B cell (primary cell): ENCODE measurements at regions not wholly inside any gene's neighbourhood (a gene's known extent, or its start where the extent isn't known, plus 50 kb on each side); places are given as distances from the start of the nearest gene placed in this dataset.

Experiments used
- ATAC-seq: fragments of 200-7000 bp; cut with Tn5 transposase; one replicate; pipeline ENCODE4 v1.10.0; 2021; ENCODE audit warnings: low read depth, mild to moderate bottlenecking, moderate number of reproducible peaks, moderate library complexity
- CTCF ChIA-PET: fragments of 350-600 bp; sonication (Branson Sonifier 250); formaldehyde crosslinking; loops from one replicate; lab custom pipeline; 2021; ENCODE audit warnings: antibody characterized with exemption, inconsistent platforms; lab: Charles Lee
- POLR2A ChIA-PET: fragments of 350-600 bp; sonication (Branson Sonifier 250); formaldehyde crosslinking; loops from one replicate; lab custom pipeline; 2021; ENCODE audit warnings: antibody characterized with exemption; lab: Charles Lee
- DNase-seq: peaks from one replicate; pipeline ENCODE4 v3.0.0; 2013
- H2AFZ ChIP-seq: 2 replicates; pipeline ENCODE4 v1.6.1; 2012; ENCODE audit warnings: mild to moderate bottlenecking, low read depth, low read length; ENCODE audit not compliant: insufficient read depth, poor library complexity, severe bottlenecking
- H3K27ac ChIP-seq, 2 donors: 1 replicate in 1 of 2; 2 replicates in 1 of 2; pipeline ENCODE4 v1.5.1; 2012 to 2013; ENCODE audit warnings: low read length in 2 of 2, mild to moderate bottlenecking in 2 of 2, moderate library complexity in 1 of 2
- H3K27me3 ChIP-seq, 4 experiments: fragments of 200-600 bp in 1 of 4; sonication (generic) in 1 of 4; replicated peaks in 1 of 4; 1 replicate in 2 of 4; 2 replicates in 2 of 4; pipeline versions ENCODE4 v1.6.1 to v1.7.0; 2013 to 2016; ENCODE audit warnings: low read length in 3 of 4, mild to moderate bottlenecking in 2 of 4, mixed read lengths in 1 of 4, moderate library complexity in 1 of 4; ENCODE audit not compliant: insufficient read depth in 4 of 4, control insufficient read depth in 3 of 4; ENCODE audit errors: control extremely low read depth in 1 of 4
- H3K36me3 ChIP-seq, 2 experiments: replicated peaks in 1 of 2; 1 replicate in 1 of 2; 2 replicates in 1 of 2; pipeline versions ENCODE4 v1.6.1 to v1.7.1; 2013; ENCODE audit warnings: low read length in 1 of 2; ENCODE audit not compliant: insufficient read depth in 2 of 2, control insufficient read depth in 1 of 2; ENCODE audit errors: control extremely low read depth in 1 of 2, extremely low read depth in 1 of 2
- H3K4me1 ChIP-seq, 2 donors: fragments of 200-600 bp in 1 of 2; sonication (generic) in 1 of 2; 1 replicate in 1 of 2; 2 replicates in 1 of 2; pipeline versions ENCODE4 v1.5.1 to v1.6.1; 2013 to 2017; ENCODE audit warnings: low read length in 2 of 2; ENCODE audit not compliant: control insufficient read depth in 2 of 2, insufficient read depth in 2 of 2
- H3K4me2 ChIP-seq: replicated peaks from 2 replicates; pipeline ENCODE3; 2012; ENCODE audit warnings: mild to moderate bottlenecking, low read depth, low read length; ENCODE audit not compliant: poor library complexity, severe bottlenecking
- H3K4me3 ChIP-seq, 5 experiments: fragments of 200-600 bp in 1 of 5; sonication (generic) in 1 of 5; 1 replicate in 3 of 5; 2 replicates in 2 of 5; pipeline versions ENCODE4 v1.5.1 to v1.7.0; 2011 to 2016; ENCODE audit warnings: low read length in 4 of 5, mild to moderate bottlenecking in 4 of 5, low read depth in 2 of 5, control low read depth in 1 of 5, moderate library complexity in 1 of 5; ENCODE audit not compliant: insufficient read depth in 1 of 5; ENCODE audit errors: control extremely low read depth in 1 of 5, extremely low read depth in 1 of 5
- H3K79me2 ChIP-seq: fragments of 200-600 bp; sonication (generic); one replicate; pipeline ENCODE4 v1.6.0; 2016; ENCODE audit warnings: low read length; ENCODE audit not compliant: control insufficient read depth, insufficient read depth
- H3K9ac ChIP-seq: fragments of 200-600 bp; sonication (generic); 2 replicates; pipeline ENCODE4 v1.6.1; 2017; ENCODE audit warnings: mild to moderate bottlenecking, low read length, moderate library complexity
- H3K9me3 ChIP-seq, 3 donors: one replicate each; pipeline versions ENCODE4 v1.6.1 to v1.7.1; 2013; ENCODE audit warnings: low read length in 2 of 3; ENCODE audit not compliant: control insufficient read depth in 2 of 3, insufficient read depth in 1 of 3; ENCODE audit errors: control extremely low read depth in 1 of 3
- H4K20me1 ChIP-seq: 2 replicates; pipeline ENCODE4 v1.6.0; 2012; ENCODE audit warnings: mild to moderate bottlenecking, low read length; ENCODE audit not compliant: insufficient read depth, control insufficient read depth, poor library complexity, severe bottlenecking
- H3K27ac Mint-ChIP-seq: one replicate; pipeline ENCODE4 v1.8.0; 2021; ENCODE audit warnings: mixed read lengths
- H3K27me3 Mint-ChIP-seq: one replicate; pipeline ENCODE4 v1.8.0; 2021; ENCODE audit warnings: mixed read lengths
- H3K4me1 Mint-ChIP-seq: one replicate; pipeline ENCODE4 v1.8.0; 2021; ENCODE audit warnings: mixed read lengths
- H3K4me3 Mint-ChIP-seq: one replicate; pipeline ENCODE4 v1.8.0; 2021; ENCODE audit warnings: mixed read lengths
- H3K9me3 Mint-ChIP-seq: one replicate; pipeline ENCODE4 v1.8.0; 2022; ENCODE audit warnings: mixed read lengths; ENCODE audit not compliant: insufficient read depth
- CTCF ChIP-seq: fragments of 200-600 bp; IDR thresholded peaks from one replicate; pipeline ENCODE4 v1.8.0; 2022; ENCODE audit warnings: antibody characterized with exemption, mild to moderate bottlenecking
- EZH2 ChIP-seq: IDR thresholded peaks from 2 replicates; pipeline ENCODE4 v1.6.1; 2012; ENCODE audit warnings: borderline replicate concordance, low read depth, mild to moderate bottlenecking, moderate library complexity, low read length; ENCODE audit not compliant: insufficient read depth, poor library complexity, severe bottlenecking
- WGBS: methylation state at CpG from one replicate; pipeline ENCODE4 v1.1.5; 2013; ENCODE audit warnings: missing lambda C conversion rate; ENCODE audit not compliant: insufficient coverage; 5-methylcytosine and 5-hydroxymethylcytosine counted together
- intact Hi-C: fragments of 100-400 bp; cut with micrococcal nuclease; formaldehyde crosslinking; loops from one replicate; pipeline ENCODE4 v1.10.0; 2022

DNA sequence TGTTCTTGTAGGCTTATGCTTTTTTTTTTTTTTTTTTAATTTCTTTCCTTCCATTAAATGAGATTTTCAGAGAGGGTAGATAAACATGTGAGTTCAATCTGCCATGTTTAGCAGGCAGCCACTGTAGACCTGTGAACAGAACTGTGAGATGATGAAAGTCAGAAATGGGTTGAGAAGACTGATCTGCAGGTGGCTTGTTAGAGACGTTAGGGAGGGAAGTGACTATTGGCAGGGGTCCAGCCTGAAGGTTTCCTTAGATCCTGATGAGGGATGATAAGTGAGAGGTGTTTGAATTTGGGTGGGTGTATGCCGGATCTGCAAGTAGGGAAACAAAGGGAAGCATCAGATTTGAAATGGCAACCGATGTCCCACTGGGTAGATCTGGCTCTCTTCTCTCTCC is 157.8 kb downstream of the HS3ST3B1 start:
- ATAC-seq (no peak), DNase-seq (no peak)
- 10% methylated on average over 2 of the region's 3 CpGs for WGBS
- H3K9ac ChIP-seq: no peak overlapping the region
- no peak overlapping the region for H2AFZ ChIP-seq
- TF ChIP-seq EZH2: no peak
- TF ChIP-seq CTCF: no peak
- Mint-ChIP-seq H3K9me3 (no peaks in the 10 kb centered on the region), H3K27me3 (peaks cover 47% of the 10 kb centered on the region), H3K27ac (no peak overlapping the region), H3K4me1 (no peaks in the 10 kb centered on the region), H3K4me3 (no peak overlapping the region)
- H3K4me3 ChIP-seq: no peak overlapping the region
- CTCF ChIA-PET: no interaction called here
- intact Hi-C loops: no loop called here
- no peak overlapping the region for H3K4me2 ChIP-seq
- H4K20me1 ChIP-seq: no peaks in the 10 kb centered on the region
- H3K27me3 ChIP-seq: peaks cover 0 to 13% (median 1%) of the 10 kb centered on the region in 4 experiments
- no peaks in the 10 kb centered on the region for H3K36me3 ChIP-seq
- H3K4me1 ChIP-seq: no peaks in the 10 kb centered on the region
- no peaks in the 10 kb centered on the region for H3K79me2 ChIP-seq
- H3K27ac ChIP-seq: no peak overlapping the region
- H3K9me3 ChIP-seq: peaks cover 0 to 5% (median 1%) of the 10 kb centered on the region in 3 donors
- POLR2A ChIA-PET: no interaction called here

DNA sequence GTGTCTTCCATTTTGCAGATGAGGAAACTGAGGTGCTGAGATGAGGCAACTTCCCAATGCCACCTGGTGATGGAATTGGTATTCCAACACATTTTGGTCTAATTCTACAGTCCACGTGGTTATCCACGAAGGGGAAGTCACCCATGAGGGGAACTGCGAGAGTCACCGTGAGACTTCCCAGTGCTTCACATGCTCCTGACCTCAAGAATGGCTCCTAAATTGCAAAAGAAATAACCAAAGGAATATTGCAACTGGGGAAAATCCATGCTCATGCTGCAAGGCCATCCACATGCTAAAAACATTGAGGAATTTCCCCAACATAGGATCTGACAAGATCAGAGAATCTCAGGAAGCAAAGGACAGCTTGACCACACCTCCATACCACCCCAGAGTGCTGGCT is 153.9 kb downstream of the HS3ST3B1 start:
- Mint-ChIP-seq H3K4me3 (no peak overlapping the region), H3K27me3 (peaks cover 28% of the 10 kb centered on the region), H3K9me3 (no peaks in the 10 kb centered on the region), H3K27ac (no peak overlapping the region), H3K4me1 (no peaks in the 10 kb centered on the region)
- Histone ChIP-seq H3K9me3 (peaks cover 0 to 1% (median 0%) of the 10 kb centered on the region in 3 donors), H3K4me1 (no peaks in the 10 kb centered on the region), H4K20me1 (no peaks in the 10 kb centered on the region), H2AFZ (no peak overlapping the region), H3K4me2 (no peak overlapping the region), H3K4me3 (no peak overlapping the region), H3K27me3 (peaks cover 0 to 5% (median 1%) of the 10 kb centered on the region in 4 experiments), H3K36me3 (no peaks in the 10 kb centered on the region), H3K27ac (no peak overlapping the region), H3K9ac (no peak overlapping the region), H3K79me2 (no peaks in the 10 kb centered on the region)
- DNase-seq (no peak), ATAC-seq (no peak)
- ChIA-PET POLR2A (no interaction called here), CTCF (no interaction called here)
- 71% methylated on average over 4 of the region's 4 CpGs for WGBS
- TF ChIP-seq EZH2: no peak
- no peak for TF ChIP-seq CTCF
- intact Hi-C loops: no loop called here
